Panc1 (cell line): ENCODE measurements at regions not wholly inside any gene's neighbourhood (a gene's known extent, or its start where the extent isn't known, plus 50 kb on each side); places are given as distances from the start of the nearest gene placed in this dataset.

ENCODE experiments used
- ATAC-seq: fragments of 200-7000 bp; cut with Tn5 transposase; 2 replicates; pipeline ENCODE4 v1.9.1; 2020; ENCODE audit warnings: mild to moderate bottlenecking, moderate library complexity
- BruUV-seq: library from RNA; stranded (reverse); fragments of 400-500 nt; replicated peaks from 2 replicates; lab custom pipeline; 2021; lab: Mats Ljungman, UMichigan
- CTCF ChIA-PET: fragments of 300-600 bp; sonication (Branson Sonifier 250); formaldehyde crosslinking; loops from one replicate; lab custom pipeline; 2022; ENCODE audit warnings: antibody characterized with exemption; lab: Charles Lee
- POLR2A ChIA-PET: fragments of 300-600 bp; sonication (Branson Sonifier 250); formaldehyde crosslinking; loops from one replicate; lab custom pipeline; 2022; ENCODE audit warnings: antibody characterized with exemption; lab: Charles Lee
- DNase-seq: peaks from one replicate; pipeline ENCODE4 v3.0.0-alpha.2; 2010; ENCODE audit warnings: low read depth, low spot score
- H3K27ac ChIP-seq: 2 replicates; pipeline ENCODE4 v1.5.1; 2011; ENCODE audit warnings: mild to moderate bottlenecking, low read length, inconsistent platforms
- H3K27me3 ChIP-seq: fragments of 200-500 bp; sonication (Bioruptor generic); 2 replicates; pipeline ENCODE4 v1.6.0; 2014; ENCODE audit warnings: low read length, inconsistent platforms; ENCODE audit not compliant: control insufficient read depth, insufficient read depth
- H3K36me3 ChIP-seq: fragments of 200-500 bp; sonication (Bioruptor generic); 2 replicates; pipeline ENCODE4 v1.5.1; 2014; ENCODE audit warnings: inconsistent platforms, mild to moderate bottlenecking, low read length, moderate library complexity; ENCODE audit not compliant: control insufficient read depth, insufficient read depth
- H3K4me1 ChIP-seq: 2 replicates; pipeline ENCODE4 v1.5.1; 2011; ENCODE audit warnings: inconsistent platforms, mild to moderate bottlenecking, low read length, moderate library complexity; ENCODE audit not compliant: control insufficient read depth, insufficient read depth
- H3K4me3 ChIP-seq, 2 experiments: 2 replicates each; pipeline ENCODE4 v1.5.1; 2011 to 2012; ENCODE audit warnings: low read depth in 2 of 2, low read length in 2 of 2, mild to moderate bottlenecking in 2 of 2, inconsistent platforms in 1 of 2, moderate library complexity in 1 of 2
- H3K9me3 ChIP-seq: fragments of 200-500 bp; sonication (Bioruptor generic); 2 replicates; pipeline ENCODE4 v1.5.1; 2014; ENCODE audit warnings: low read depth, mild to moderate bottlenecking, inconsistent platforms, low read length, moderate library complexity; ENCODE audit not compliant: control insufficient read depth, insufficient read depth
- CTCF ChIP-seq: fragments of 450-650 bp; IDR thresholded peaks from 2 replicates; pipeline ENCODE4 v1.5.1; 2017; ENCODE audit warnings: mild to moderate bottlenecking
- POLR2AphosphoS5 ChIP-seq: IDR thresholded peaks from 2 replicates; pipeline ENCODE4 v1.6.1; 2012; ENCODE audit warnings: mild to moderate bottlenecking, low read depth, low read length, moderate library complexity
- REST ChIP-seq, 2 experiments: IDR thresholded peaks; 2 replicates each; pipeline ENCODE4 v1.6.1; 2011 to 2012; ENCODE audit warnings: low read depth in 2 of 2, control low read depth in 1 of 2, low read length in 1 of 2, mild to moderate bottlenecking in 1 of 2, moderate library complexity in 1 of 2; ENCODE audit not compliant: insufficient read depth in 1 of 2
- SIN3A ChIP-seq: IDR thresholded peaks from 2 replicates; pipeline ENCODE4 v1.6.1; 2012; ENCODE audit warnings: low read depth, mild to moderate bottlenecking, low read length, moderate library complexity, borderline replicate concordance; ENCODE audit not compliant: insufficient read depth
- TCF7L2 ChIP-seq: IDR thresholded peaks from 2 replicates; pipeline ENCODE4 v1.6.1; 2011; ENCODE audit warnings: mild to moderate bottlenecking, low read depth, low read length, inconsistent platforms
- in situ Hi-C: cut with HindIII; loops from 2 replicates; pipeline ENCODE4 v1.10.0; 2016; ENCODE audit warnings: low sequenced_read_pairs, low pct_unique_long_range_greater_than_20kb
- intact Hi-C: fragments of 100-400 bp; cut with micrococcal nuclease; formaldehyde crosslinking; loops from one replicate; pipeline ENCODE4 v1.10.0; 2022; ENCODE audit not compliant: unreplicated experiment

- TF ChIP-seq REST (IDR thresholded peaks at IDR 0.05; ENCODE audit: insufficient read depth in 1 of 2, low read depth in 2 of 2, low read length in 1 of 2): no peak
- no peak for TF ChIP-seq SIN3A
- no peak for TF ChIP-seq TCF7L2
- no peak for TF ChIP-seq CTCF
- TF ChIP-seq POLR2AphosphoS5: no peak
- Histone ChIP-seq H3K36me3 (no peaks in the 10 kb centered on the region), H3K9me3 (no peaks in the 10 kb centered on the region), H3K27ac (peak overlapping the region; percentile 54; the same call in 1 of the 2 replicates), H3K4me3 (no peak overlapping the region), H3K4me1 (no peaks in the 10 kb centered on the region; the same call in none of the 2 replicates), H3K27me3 (no peaks in the 10 kb centered on the region)
- POLR2A ChIA-PET: no interaction called here
- no peak for ATAC-seq
- no peak for DNase-seq
- no TSS peak for BruUV-seq
- CTCF ChIA-PET: interaction anchor here (0.6 kb wide), 1 partner anchor 211 kb away, joined by 3 read pairs; no protein-coding TSS in a partner anchor
- in situ Hi-C loops: no loop called here
- intact Hi-C loops: no loop called here
Observed at GRCh38 chr4:123345137-123345934, 51.3 kb upstream of the SPRY1 start.

GRCh38 chr4:123345935-123346300 lies 50.7 kb upstream of the SPRY1 start:
- CTCF ChIA-PET: interaction anchor here (0.6 kb wide), 1 partner anchor 210 kb away, joined by 3 read pairs; no protein-coding TSS in a partner anchor
- no peaks in the 10 kb centered on the region for H3K9me3 ChIP-seq
- intact Hi-C loops: no loop called here
- no peak for TF ChIP-seq SIN3A
- TF ChIP-seq CTCF: no peak
- ATAC-seq (no peak), DNase-seq (no peak)
- no peaks in the 10 kb centered on the region; the same call in none of the 2 replicates for H3K4me1 ChIP-seq
- H3K27me3 ChIP-seq: no peaks in the 10 kb centered on the region
- no peak overlapping the region for H3K27ac ChIP-seq
- H3K36me3 ChIP-seq: no peaks in the 10 kb centered on the region
- POLR2A ChIA-PET: no interaction called here
- in situ Hi-C loops: no loop called here
- H3K4me3 ChIP-seq: no peak overlapping the region
- no TSS peak for BruUV-seq
